AG09319 (cell line): ENCODE measurements at regions not wholly inside any gene's neighbourhood (a gene's known extent, or its start where the extent isn't known, plus 50 kb on each side); places are given as distances from the start of the nearest gene placed in this dataset.
A peak's percentile ranks its signal among the peaks of the same experiment; 100 is the strongest.

Experiments used
- DNase-seq: peaks from one replicate; pipeline ENCODE4 v3.0.0-alpha.2; 2010; ENCODE audit warnings: low read depth; ENCODE audit errors: extremely low read depth
- TF ChIP-seq, protein P1 (sequence below): IDR thresholded peaks from 2 replicates; pipeline ENCODE4 v1.5.1; 2011; ENCODE audit warnings: low read depth, mild to moderate bottlenecking, inconsistent platforms, low read length, moderate library complexity

DNA sequence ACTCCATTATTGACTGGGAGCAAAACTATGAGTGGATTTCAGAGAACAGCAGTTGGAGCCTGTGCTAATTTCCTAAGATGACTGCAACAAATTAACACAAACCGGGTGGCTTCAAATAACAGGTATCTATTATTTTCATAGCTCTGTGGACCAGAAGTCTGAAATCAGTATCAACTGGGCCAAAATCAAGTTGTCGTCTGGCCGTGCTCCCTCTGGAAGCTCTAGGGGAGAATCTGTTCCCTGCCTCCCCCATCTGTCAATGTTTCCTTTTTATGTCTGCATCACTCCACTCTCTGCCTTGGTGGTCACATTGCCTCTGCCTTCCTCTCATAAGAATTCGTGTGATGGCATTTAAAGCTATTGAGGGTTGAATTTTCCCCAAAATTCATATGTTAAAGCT, 269.8 kb downstream of the TMX3 start:
- DNase-seq: no peak

DNA sequence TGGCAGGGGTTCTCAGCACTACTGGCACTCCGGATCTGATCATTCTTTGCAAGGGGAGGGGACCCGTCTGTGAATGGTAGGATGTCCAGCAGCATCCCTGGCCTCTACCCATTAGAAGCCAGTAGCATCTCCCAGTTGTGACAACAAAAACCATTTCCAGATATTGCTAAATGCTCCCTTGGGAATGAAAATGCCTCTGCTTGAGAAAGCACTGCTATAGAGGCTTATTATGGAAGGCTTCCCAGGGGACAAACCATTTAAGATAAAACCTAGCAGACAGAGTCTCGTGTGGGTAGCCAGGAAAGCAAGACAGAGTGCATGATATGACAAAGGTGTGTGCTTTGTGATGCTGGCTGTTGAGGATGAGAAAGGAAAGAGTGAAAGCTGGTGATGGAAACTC, 273.7 kb downstream of the TMX3 start:
- DNase-seq: no peak
- TF ChIP-seq, protein P1, sequence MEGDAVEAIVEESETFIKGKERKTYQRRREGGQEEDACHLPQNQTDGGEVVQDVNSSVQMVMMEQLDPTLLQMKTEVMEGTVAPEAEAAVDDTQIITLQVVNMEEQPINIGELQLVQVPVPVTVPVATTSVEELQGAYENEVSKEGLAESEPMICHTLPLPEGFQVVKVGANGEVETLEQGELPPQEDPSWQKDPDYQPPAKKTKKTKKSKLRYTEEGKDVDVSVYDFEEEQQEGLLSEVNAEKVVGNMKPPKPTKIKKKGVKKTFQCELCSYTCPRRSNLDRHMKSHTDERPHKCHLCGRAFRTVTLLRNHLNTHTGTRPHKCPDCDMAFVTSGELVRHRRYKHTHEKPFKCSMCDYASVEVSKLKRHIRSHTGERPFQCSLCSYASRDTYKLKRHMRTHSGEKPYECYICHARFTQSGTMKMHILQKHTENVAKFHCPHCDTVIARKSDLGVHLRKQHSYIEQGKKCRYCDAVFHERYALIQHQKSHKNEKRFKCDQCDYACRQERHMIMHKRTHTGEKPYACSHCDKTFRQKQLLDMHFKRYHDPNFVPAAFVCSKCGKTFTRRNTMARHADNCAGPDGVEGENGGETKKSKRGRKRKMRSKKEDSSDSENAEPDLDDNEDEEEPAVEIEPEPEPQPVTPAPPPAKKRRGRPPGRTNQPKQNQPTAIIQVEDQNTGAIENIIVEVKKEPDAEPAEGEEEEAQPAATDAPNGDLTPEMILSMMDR: no peak

More for the DNA sequence above, 269.8 kb downstream of the TMX3 start:
- TF ChIP-seq, protein P1: no peak

DNA sequence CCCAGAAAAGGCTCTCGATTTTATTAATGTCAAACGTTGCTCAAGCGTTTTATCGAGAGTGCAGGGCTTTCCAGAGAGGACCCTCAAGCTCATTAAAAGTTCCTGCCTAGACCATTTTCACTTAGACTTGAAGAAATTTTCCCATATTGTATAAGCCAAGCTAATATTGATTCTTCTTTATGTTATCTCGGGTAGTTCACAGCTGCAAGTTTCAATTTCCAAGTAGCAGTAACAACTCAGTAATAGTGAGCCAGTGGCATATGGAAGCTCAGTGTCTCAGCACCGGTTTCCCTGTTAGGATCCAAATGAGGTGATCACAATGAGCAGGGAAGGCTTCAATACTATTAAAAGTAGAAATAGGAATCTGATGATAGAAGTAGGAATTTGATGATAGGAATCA, 274.5 kb downstream of the TMX3 start:
- no peak for DNase-seq
- TF ChIP-seq, protein P1: no peak

DNA sequence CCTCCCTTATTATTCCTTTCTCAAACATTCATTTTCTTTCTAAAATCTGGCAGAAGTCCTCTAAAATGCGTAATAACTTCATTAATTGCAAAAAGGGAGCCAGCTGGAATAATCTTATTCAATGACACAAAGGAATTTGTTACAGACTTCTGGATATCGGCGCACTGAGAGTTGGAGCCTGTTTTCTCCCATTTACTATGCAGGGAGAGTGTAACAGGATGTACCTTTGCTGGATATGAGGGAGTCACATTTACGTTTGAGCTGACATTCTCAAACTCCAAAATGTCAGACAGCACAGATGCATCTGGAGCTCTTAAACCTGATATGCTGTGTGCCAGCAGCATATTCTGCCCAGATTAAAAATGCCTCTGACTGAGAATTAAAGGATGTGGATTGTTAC, 275.3 kb downstream of the TMX3 start:
- TF ChIP-seq, protein P1: no peak
- no peak for DNase-seq

DNA sequence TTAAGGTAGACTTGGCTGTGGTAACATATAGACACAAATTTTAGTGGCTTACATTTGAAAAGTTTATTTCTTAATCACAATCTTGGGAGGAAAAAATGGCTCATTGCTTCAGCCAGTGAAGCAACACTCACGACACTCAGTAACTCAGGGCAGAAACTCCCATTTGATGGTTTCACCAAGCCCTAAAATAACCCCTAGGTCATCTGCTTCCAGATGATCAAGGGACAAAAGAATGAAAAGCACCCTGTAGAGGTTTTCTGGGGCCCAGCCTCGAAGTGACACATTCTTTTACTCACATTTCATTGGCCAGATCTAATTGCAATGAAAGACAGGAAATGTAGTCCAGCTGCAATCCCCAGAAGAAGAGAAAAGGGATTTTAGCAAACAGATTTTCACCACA, 275.9 kb downstream of the TMX3 start:
- DNase-seq: peak; percentile 58
- TF ChIP-seq, protein P1: no peak

DNA sequence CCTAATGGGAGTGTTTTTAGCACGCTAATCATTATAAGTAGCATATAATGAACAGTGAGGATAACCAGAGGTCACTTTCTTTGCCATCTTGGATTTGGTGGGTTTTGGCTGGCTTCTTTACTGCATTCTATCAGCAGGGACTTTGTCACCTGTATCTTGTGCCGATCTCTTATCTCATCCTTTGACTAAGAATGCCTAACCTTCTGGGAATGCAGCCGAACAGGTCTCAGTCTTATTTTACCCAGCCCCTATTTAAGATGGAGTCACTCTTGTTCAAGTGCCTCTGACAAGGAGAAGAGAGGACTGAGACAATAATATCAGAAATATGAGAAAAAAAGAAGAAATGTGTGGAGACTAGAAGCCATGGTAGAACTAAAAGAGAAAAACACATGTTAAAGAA, 276.4 kb downstream of the TMX3 start:
- DNase-seq: no peak
- TF ChIP-seq, protein P1: no peak

DNA sequence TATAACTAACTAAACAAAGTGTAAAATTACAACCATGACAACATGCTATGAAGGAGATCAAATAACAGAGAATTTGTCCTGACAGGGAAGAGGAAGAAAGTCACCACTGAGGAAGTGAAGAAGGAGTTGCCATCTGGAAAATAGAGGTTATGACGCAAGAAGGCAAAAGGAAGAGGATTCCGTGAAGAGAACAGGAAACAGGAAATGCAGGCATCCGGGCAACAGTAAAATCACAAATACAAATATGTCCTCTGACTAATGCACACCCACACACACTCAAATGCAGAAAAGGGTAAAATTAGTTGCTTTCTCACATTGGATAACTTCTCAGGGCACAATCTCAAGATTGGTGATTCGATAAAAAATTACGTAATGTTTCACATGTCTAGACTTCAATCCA, 278.4 kb downstream of the TMX3 start:
- DNase-seq: no peak
- TF ChIP-seq, protein P1: no peak

DNA sequence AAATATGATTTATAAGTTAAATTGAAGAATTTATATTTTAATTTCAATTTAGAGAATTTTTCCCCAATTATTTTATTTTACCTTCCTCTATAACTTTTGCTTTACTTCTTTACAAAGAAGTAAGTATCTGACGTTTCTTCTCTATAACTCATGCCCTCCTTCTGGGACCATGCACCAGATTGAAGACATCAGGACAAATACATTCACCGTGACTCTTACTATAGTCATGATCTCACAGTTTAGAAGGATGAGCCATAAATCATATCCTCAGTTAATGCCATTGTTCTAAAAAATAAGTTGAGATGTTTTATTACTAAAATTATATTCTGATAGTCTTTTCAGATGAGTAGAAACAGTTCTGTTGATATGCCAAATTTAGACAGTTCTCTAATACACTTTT, 279.3 kb downstream of the TMX3 start:
- TF ChIP-seq, protein P1: no peak
- DNase-seq: no peak
